ENCODE measurements at regions not wholly inside any gene's neighbourhood (a gene's known extent, or its start where the extent isn't known, plus 50 kb on each side); places are given as distances from the start of the nearest gene placed in this dataset.
"Not testable (repeated sequence)": the region's sequence is repeated elsewhere in the genome, so short reads cannot be mapped to it uniquely, and the experiment has no call there.

DNA sequence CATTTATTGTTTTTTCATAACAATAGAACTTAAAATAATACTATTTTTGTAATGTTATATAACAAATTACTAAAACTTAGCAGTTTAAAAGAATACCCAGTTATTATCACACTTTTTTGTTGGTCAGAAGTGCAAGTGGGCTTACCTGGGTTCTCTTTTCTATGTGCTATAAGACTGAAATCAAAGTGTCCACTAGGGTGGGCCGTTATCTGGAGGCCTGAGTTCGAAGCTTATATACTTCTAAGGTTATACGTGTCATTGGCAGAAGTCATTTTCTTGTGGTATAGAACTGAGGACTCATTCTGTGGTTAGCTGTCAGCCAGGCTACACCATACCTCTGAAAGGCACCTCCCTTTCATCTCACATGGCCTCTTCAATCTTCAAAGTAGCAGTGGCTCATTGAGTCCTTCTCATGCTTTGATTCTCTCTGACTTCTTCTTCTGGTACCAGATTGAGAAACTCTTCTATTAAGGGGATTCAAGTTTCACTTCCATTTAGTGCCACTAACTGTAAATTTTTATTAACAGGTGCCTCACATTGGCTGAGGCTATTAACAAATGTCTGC lies 414.3 kb downstream of the AMY1C start:
- no peak for DNase-seq (ENCODE audit: low read depth in 2 of 2)

DNA sequence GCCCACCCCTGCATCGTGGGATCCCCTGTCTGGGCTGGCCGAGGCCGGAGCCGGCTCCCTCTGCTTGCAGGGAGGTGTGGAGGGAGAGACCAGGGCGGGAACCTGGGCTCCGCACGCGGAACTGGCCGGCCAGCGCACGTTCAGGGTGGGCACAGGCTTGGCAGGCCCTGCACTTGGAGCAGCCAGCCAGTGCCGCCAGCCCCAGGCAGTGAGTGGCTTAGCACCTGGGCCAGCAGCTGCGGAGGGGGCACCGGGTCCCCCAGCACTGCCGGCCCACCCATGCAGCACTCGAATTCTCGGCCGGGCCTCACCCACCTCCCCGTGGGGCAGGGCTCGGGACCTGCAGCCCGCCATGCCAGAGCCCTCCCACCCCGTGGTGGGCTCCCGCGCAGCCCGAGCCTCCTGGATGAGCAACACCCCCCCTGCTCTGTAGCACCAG lies 422.6 kb downstream of the AMY1C start:
- DNase-seq (ENCODE audit: low read depth in 2 of 2), result no peak

DNA sequence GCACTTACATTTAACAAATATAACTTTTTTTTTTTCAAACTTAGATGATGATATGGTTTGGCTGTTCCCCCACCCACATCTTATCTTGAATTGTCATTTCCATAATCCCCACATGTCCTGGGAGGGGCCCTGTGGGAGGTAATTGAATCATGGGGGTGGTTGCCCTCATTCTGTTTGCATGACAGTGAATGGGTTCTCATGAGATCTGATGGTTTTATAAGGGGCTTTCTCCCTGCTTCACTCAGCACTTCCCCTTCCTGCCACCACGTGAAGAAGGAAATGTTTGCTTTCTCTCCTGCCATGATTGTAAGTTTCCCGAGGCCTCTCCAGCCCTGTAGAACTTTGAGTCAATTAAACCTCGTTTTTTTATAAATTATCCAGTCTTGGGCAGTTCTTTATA lies 432.6 kb downstream of the AMY1C start:
- DNase-seq (ENCODE audit: low read depth in 2 of 2), result no peak

DNA sequence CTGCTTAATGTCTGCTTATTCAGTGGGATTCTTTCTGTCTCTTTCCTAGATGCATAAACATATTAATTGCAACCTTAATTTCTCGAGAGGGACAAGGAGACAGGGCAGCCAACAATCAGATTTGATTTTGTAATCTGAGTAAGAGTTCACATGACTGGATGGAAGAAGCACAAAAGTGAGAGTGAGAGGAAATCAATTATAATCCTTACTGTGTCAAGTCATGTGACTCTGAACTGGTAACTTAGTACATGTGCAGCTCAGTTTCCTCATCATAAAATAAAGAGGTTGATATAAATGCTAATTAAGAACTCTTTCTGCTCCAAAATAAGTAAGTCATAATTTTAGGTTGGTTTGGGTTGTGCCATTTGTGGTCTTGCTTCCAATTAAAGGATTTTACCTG lies 439.5 kb downstream of the AMY1C start:
- no peak for DNase-seq (ENCODE audit: low read depth in 2 of 2)

DNA sequence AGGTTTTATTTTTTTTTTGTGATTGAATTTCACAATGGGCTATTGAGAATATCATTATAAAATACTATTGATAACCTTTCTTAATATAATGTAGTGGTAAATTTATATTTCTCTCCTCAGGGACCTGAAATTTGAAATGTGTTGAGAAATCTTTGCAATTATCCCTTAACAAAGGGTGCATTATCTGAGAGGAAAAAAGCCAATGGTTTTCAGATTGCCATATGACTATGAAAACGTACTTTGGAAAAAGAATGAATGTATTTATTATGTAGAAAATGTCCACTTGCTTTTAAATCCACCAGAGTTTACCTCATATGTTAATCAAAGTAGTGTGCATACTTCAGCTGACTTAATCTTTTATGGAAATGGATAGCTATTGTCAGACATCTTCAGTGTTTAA lies 441.1 kb downstream of the AMY1C start:
- DNase-seq (ENCODE audit: low read depth in 2 of 2), result no peak

DNA sequence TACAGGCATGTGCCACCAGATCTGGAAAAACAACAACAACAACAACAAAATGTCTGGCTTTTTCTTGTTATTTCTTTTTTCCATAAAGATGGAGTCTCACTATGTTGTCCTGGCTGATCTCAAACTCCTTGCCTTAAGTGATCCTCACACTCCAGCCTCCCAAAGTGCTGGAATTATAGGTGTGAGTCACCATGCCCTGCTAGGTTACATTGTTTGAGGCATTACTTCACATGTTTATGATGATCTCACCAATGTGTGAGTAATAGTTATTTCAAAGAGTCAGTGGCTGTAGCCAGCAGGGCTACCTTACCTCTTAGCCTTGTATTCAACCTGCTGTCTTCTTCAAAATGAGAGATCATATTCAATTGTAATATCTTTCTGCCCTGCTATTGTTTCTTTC lies 445.7 kb downstream of the AMY1C start:
- DNase-seq (ENCODE audit: low read depth in 2 of 2), result no peak

DNA sequence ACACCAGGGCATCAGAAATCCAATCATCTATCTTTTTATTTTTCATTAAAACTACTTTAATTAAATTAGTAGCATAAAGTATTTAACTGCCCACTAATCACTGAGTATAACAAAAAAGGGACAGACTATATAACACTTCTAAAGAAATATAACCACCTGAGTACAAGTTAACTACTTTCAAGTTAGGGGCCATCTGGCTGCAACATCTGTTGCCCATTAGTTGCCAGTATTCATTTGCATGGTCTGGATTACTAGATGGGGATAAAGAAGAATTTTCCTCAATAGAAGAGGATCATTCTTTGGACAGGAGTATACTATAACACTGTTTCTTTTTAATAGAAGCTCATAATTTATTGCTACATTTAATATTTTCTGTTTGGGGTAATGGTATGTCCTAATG lies 446.4 kb downstream of the AMY1C start:
- DNase-seq (ENCODE audit: low read depth in 2 of 2), result no peak

DNA sequence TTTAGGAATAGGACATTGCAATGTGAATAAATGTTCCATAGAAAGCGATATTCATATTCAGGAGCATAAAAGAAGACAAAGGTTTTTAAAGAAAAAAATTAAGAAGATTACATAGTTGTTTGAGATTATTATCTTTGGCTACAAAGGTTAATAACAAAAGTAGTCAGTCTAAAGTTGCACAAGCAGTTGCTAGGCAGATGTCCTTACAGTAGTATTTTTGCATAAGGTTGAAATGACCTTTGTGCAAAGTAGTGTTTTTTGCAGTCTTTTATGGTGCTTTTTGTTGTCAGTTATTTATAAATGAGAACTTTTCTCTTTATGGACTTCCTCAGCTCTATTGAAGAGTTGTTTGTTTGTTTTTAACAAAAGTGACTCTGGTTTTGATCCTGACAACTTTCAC lies 447.8 kb downstream of the AMY1C start:
- DNase-seq (ENCODE audit: low read depth in 2 of 2), result no peak

DNA sequence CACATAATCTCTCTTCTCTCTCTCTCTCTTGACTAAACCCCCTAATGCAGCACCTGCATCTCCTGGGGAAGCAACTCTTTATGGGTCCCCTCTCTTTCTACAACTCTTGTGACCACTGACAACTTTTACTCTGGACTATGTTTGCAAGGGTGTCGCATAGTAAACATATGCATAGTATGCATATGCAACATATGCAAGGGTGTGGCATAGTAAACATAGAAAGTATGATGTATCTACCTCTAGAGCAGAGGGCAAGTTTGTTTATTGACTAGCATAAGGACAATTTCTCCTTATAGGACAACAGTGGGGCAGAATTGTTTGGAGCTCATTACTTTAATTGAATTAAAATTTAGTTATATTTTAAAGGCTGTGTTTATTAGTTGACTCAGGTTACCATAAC lies 462.5 kb downstream of the AMY1C start:
- no peak for DNase-seq (ENCODE audit: low read depth in 2 of 2)

DNA sequence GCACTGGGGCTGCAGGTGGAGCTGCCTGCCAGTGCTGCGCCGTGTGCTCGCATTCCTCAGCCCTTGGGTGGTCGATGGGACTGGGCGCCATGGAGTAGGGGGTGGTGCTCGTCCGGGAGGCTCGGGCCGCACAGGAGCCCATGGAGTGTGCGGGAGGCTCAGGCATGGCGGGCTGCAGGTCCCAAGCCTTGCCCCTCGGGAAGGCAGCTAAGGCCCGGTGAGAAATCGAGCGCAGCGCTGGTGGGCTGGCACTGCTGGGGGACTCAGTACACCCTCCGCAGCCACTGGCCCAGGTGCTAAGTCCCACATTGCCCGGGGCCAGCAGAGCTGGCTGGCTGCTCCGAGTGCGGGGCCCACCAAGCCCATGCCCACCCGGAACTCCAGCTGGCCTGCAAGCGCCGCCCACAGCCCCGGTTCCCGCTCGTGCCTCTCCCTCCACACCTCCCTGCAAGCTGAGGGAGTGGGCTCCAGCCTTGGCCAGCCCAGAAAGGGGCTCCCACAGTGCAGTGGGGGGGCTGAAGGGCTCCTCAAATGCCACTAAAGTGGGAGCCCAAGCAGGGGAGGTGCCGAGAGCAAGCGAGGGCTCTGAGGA lies 467.8 kb downstream of the AMY1C start:
- not testable (repeated sequence) for DNase-seq (ENCODE audit: low read depth in 2 of 2)

DNA sequence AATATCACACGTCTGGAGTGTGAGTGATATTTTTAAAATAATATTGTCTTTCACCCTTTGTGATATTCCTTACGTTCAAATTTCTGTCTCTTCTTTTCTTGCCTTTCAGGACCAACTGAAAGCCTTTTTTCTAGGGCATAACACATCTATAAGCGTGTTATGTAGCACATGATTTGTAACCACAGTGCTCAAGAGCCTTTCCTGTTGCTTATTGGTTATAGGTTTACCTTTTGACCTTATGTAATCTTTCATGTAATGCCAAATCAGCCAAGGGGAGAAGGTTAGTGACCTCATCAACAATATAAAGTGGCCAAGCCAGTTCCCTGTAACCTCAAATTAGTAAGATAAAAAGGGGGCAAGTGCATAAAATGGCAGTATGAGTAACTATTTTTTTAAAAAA lies 480.2 kb downstream of the AMY1C start:
- DNase-seq (ENCODE audit: low read depth in 2 of 2), result no peak

DNA sequence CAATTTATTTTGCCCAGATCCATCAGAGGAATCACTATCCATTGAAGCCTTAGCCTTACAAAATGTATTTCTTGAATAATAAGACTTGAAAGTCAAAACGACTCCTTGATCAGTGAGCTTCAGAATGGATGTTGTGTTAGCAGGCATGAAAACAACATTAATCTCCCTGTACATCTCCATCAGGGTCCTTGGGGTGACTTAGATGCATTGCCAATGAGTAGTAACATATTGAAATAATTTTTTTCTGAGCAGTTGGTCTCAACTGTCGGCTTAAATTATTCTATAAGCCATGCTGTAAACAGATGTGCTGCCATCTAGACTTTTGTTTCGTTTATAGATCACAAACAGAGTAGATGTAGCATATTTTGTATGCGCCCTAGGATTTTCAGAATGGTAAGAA lies 482.0 kb downstream of the AMY1C start:
- DNase-seq (ENCODE audit: low read depth in 2 of 2), result no peak

DNA sequence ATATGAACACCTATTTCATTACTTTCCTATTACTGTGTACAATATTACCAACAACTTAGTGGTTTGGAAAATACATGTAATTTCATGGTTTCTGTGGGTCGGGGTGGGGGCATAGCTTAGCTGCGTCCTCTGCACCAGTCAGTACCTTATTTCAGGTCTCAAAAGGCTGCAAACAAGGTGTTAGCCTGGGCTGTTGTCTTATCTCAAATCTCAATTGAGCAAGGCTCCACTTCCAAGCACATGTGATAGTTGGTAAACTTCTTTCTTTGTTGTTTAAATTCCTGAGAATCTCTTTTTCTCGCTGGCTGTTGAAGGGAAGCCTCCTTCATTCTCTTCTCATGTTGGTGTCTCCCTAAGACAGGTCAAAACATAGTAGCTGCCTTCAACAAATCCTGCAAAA lies 485.4 kb downstream of the AMY1C start:
- no peak for DNase-seq (ENCODE audit: low read depth in 2 of 2)

DNA sequence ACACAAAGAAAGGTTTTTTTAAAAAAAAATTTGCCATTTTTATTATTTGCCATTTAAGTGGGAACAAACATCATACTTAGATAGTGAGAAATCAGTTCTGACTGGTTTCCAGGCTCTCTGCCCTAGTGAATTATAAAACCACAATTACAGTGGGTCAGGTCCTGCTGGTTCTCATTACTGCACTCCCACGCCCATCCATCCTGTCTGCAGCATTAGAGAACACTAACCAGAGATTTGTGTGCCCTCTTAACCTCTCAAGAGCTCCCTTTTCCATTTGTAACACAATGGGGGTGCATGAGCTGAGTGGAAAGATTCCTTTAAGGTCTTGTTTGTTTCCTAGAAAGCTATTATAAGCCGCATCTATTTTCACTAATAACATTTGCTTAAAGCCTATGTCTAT lies 489.3 kb downstream of the AMY1C start:
- no peak for DNase-seq (ENCODE audit: low read depth in 2 of 2)

DNA sequence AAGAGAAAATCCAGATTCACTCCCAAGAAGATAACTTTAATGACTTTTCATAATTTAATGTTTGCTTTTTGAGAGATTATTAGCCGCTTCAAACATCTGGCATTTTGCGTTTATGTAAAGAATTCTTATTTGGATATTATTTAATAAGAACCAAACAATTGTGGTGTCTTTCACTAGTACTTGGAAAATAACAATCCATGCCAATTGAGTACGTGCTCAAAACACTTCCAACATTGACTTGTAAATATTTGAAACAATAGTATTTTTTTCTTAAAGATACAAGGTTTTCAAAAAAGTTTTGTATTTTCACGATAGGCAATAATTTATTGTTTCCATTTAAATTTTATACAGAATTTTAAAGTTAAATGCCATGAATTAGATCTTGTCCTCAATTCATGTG lies 498.7 kb downstream of the AMY1C start:
- no peak for DNase-seq (ENCODE audit: low read depth in 2 of 2)

DNA sequence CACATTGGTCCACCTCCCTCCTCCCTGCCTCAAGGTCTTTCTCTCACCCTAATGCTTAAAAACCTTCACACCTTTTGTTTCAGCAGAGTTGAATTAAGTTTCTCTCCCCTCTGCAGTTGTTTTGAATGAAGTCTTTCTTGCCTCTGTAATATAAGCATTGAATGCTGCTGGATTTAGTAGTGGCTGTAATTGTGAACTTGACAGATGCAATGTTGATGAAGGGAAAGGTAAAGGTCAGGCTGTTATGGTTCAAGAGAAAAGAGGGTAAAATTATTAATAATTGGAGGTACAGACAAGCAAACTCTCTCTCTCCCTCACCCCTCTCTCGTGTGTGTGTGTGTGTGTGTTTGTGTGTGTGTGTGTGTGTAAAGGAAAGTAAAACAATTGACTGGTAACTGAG lies 509.8 kb downstream of the AMY1C start:
- DNase-seq (ENCODE audit: low read depth in 2 of 2), result no peak

DNA sequence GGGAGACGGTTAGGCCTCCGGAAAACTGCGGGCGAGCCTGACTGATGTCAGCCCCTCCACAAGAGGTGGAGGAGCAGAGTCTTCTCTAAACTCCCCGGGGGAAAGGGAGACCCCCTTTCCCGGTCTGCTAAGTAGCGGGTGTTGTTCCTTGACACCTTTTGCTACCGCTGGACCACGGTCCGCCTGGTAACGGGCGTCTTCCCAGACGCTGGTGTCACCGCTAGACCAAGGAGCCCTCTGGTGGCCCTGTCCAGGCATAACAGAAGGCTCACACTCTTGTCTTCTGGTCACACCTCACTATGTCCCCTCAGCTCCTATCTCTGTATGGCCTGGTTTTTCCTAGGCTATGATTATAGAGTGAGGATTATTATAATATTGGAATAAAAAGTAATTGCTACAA lies 513.4 kb downstream of the AMY1C start:
- not testable (repeated sequence) for DNase-seq (ENCODE audit: low read depth in 2 of 2)

DNA sequence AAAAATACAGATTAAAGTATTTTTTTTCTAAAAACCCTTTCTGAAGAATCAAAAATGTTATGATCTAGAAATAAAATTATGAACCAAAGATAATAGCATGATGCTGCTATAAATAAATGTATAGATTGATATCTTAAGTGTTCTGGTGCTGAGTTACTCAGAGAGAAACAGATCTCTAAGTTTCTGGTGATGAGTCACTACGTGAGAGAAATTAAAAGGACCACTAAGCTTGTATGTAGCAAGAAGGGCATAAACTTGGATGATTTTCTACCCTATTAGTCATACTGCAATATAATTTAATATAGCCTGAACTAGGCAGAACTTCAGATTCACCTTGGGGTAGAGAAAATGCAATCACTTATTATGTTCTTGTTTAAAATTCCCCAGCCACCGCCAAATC lies 514.8 kb downstream of the AMY1C start:
- DNase-seq (ENCODE audit: low read depth in 2 of 2), result no peak

DNA sequence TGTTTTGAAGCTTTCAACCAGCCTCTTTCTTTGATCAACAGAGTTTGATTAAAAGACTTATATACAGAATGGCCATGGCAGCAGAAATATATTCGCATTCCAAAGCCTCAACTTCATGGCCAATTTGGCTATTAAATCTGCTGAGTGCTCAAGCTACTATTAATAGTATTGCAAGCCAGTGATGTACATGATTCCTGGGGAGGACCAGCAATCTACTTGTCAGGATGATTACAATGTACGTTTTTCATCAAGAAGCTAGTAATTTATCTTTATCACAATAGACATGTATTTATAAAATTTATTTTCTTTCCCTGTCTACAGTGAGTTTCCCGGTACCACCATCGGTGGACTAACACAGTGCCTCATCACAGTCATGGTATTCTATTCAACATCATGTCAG lies 515.5 kb downstream of the AMY1C start:
- no peak for DNase-seq (ENCODE audit: low read depth in 2 of 2)

DNA sequence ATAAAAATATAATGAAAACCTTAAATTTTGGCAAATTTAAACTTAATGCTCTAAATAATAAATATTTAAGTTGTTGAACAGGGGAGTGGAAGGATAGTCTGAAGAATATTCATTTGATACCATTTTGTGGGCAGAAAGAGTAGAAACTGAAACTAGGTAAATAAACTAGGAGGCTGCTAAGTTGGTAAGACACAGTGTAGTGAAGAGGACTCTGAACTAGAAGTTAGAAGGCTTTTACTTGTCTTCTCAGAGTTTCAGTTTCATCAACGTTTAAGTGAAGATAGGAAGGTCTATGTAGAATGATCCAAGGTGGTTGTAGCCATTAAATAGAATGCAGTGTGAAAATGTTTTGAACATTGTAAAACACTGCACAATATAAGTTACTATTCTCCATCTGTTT lies 516.9 kb downstream of the AMY1C start:
- DNase-seq (ENCODE audit: low read depth in 2 of 2), result no peak

DNA sequence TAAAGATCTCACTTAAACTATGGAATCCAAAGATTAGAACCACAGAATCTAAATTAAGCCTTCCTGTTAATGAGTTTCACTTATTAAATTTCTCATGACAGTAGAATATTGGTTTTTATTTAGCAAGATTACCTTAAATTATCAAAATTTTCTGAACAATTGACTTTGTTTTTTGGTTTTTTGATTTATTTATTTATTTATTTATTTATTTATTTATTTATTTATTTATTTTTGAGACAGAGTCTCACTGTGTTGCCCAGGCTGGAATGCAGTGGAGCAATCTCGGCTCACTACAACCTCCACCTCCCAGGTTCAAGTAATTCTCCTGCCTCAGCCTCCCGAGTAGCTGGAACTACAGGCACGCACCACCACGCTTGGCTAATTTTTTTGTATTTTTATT lies 538.6 kb downstream of the AMY1C start:
- not testable (repeated sequence) for DNase-seq (ENCODE audit: low read depth in 2 of 2)

DNA sequence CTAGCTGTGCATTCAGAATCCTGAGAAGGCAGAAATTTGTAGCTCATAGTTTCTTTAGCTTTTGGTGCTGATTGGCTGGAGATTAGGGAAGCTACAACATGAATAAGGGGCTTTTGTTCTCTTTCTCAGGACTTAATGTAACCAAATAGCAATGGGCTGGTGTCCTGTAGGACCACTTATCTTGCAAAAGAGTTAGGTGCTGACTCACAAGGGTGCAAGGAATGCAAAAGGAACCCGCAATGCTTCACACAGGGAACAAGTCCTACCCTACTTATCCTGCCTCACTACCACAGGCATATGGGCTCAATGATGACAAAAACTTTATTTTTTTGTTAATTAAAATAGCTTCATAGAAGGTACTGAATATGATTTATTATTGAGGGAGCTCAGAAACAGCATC lies 541.5 kb downstream of the AMY1C start:
- no peak for DNase-seq (ENCODE audit: low read depth in 2 of 2)

DNA sequence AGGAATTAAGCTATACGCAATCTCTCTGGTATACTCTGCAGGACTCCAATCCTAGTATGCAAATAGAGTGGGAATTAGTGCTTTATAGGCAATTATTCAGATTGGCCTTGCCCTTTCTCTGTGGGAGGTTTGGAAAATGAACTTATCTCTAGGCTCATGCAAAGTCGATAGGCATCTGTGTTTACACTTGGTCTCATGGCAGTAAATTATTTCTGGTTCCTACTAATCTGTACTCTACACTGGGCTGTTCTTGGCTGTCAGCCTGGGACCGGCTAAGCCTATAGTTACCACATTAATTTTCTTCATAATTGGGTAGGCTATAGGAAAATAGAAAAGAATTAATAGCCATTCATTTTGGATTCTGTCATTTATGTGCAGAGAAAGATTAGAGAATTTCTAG lies 544.6 kb downstream of the AMY1C start:
- DNase-seq (ENCODE audit: low read depth in 2 of 2), result no peak

DNA sequence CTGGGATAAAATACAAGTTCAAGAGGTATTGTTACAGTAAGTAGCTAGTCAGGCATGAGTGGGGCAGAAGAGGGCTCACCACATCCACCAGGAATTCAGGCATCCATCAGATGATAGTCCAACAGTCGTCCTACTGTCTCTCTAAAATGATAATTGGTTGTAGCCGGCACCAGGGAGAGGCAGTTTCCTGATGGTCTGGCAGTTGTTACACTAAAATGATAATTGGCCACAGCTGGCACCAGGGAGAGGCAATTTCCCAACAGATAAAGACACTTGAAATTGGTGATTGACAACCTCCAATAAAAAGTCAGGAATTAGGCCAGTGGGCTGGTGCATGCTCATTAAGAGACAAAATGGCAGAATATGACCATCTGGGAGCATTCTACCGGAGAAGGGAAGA lies 545.8 kb downstream of the AMY1C start:
- DNase-seq (ENCODE audit: low read depth in 2 of 2), result no peak

All from stimulated activated CD4-positive, alpha-beta T cell treated with anti-CD3 and anti-CD28 coated beads, Interleukin-4, amount 100 ng/mL, for 48 hours (primary cell).